Peyer's patch (tissue), 4 donors: ENCODE measurements at regions not wholly inside any gene's neighbourhood (a gene's known extent, or its start where the extent isn't known, plus 50 kb on each side); places are given as distances from the start of the nearest gene placed in this dataset.

Experiments
- POLR2A ChIP-seq, 2 donors: fragments of 450-650 bp; IDR thresholded peaks; one replicate each; pipeline ENCODE4 v1.5.1; 2017; ENCODE audit warnings: antibody characterized with exemption in 2 of 2, mild to moderate bottlenecking in 2 of 2, moderate library complexity in 2 of 2
- TF ChIP-seq, protein P1 (sequence below), 6 experiments: fragments of 450-650 bp in 4 of 6; fragments of 200-600 bp in 2 of 6; sonication (generic) in 1 of 6; IDR thresholded peaks; one replicate each; pipeline ENCODE4 v1.5.1; 2017 to 2019; ENCODE audit warnings: antibody characterized with exemption in 6 of 6, mild to moderate bottlenecking in 3 of 6, moderate library complexity in 1 of 6

DNA sequence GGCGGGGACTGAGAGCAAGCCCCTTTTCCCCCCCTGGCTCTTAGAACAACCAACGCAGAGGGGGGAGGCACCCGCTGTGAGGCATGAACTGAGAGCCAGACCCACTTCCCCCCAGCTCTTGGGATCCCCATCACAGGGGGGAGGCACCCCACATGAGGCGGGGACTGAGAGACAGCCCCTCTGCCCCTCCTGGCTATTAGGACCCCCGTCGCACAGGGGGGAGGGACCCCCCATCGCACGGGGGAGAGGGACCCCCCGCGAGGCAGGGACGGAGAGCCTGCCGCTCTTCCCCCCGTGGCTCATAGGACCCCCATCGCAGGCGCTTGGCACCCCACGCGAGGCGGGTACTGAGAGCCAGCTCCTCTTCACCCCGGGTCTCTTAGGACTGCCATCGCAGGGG is 195.8 kb upstream of the PZP start:
- TF ChIP-seq, protein P1, sequence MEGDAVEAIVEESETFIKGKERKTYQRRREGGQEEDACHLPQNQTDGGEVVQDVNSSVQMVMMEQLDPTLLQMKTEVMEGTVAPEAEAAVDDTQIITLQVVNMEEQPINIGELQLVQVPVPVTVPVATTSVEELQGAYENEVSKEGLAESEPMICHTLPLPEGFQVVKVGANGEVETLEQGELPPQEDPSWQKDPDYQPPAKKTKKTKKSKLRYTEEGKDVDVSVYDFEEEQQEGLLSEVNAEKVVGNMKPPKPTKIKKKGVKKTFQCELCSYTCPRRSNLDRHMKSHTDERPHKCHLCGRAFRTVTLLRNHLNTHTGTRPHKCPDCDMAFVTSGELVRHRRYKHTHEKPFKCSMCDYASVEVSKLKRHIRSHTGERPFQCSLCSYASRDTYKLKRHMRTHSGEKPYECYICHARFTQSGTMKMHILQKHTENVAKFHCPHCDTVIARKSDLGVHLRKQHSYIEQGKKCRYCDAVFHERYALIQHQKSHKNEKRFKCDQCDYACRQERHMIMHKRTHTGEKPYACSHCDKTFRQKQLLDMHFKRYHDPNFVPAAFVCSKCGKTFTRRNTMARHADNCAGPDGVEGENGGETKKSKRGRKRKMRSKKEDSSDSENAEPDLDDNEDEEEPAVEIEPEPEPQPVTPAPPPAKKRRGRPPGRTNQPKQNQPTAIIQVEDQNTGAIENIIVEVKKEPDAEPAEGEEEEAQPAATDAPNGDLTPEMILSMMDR (IDR thresholded peaks at IDR 0.05): no peak
- TF ChIP-seq POLR2A (IDR thresholded peaks at IDR 0.05): no peak
